Activated B cell treated with CpG ODN at 0.5 μM for 24 hours (primary cell): ENCODE measurements at regions not wholly inside any gene's neighbourhood (a gene's known extent, or its start where the extent isn't known, plus 50 kb on each side); places are given as distances from the start of the nearest gene placed in this dataset.

Experiments
- ATAC-seq: fragments of 200-7000 bp; cut with Tn5 transposase; one replicate; pipeline ENCODE4 v1.10.0; 2021; ENCODE audit warnings: low read depth, mild to moderate bottlenecking, moderate library complexity
- CTCF ChIA-PET: fragments of 350-600 bp; sonication (Branson Sonifier 250); formaldehyde crosslinking; loops from one replicate; lab custom pipeline; 2021; ENCODE audit warnings: antibody characterized with exemption; lab: Charles Lee
- POLR2A ChIA-PET: fragments of 350-600 bp; sonication (Branson Sonifier 250); formaldehyde crosslinking; loops from one replicate; lab custom pipeline; 2021; ENCODE audit warnings: antibody characterized with exemption; lab: Charles Lee
- DNase-seq: peaks from one replicate; pipeline ENCODE4 v3.0.0; 2022
- H3K27ac Mint-ChIP-seq: one replicate; pipeline ENCODE4 v1.8.0; 2020; ENCODE audit warnings: mixed read lengths
- H3K27me3 Mint-ChIP-seq: one replicate; pipeline ENCODE4 v1.8.0; 2021; ENCODE audit warnings: mixed read lengths
- H3K36me3 Mint-ChIP-seq: one replicate; pipeline ENCODE4 v1.8.0; 2021; ENCODE audit warnings: low read depth, mixed read lengths
- H3K4me1 Mint-ChIP-seq: one replicate; pipeline ENCODE4 v1.8.0; 2021; ENCODE audit warnings: mixed read lengths
- H3K4me3 Mint-ChIP-seq: one replicate; pipeline ENCODE4 v1.8.0; 2020; ENCODE audit warnings: mild to moderate bottlenecking, mixed read lengths
- H3K9me3 Mint-ChIP-seq: one replicate; pipeline ENCODE4 v1.8.0; 2020; ENCODE audit warnings: mixed read lengths
- intact Hi-C: fragments of 100-400 bp; cut with micrococcal nuclease; formaldehyde crosslinking; loops from one replicate; pipeline ENCODE4 v1.15.1; 2024
- TF ChIP-seq, protein P1 (sequence below): fragments of 200-600 bp; IDR thresholded peaks from one replicate; pipeline ENCODE4 v1.8.0; 2022; ENCODE audit warnings: antibody characterized with exemption, mild to moderate bottlenecking

DNA sequence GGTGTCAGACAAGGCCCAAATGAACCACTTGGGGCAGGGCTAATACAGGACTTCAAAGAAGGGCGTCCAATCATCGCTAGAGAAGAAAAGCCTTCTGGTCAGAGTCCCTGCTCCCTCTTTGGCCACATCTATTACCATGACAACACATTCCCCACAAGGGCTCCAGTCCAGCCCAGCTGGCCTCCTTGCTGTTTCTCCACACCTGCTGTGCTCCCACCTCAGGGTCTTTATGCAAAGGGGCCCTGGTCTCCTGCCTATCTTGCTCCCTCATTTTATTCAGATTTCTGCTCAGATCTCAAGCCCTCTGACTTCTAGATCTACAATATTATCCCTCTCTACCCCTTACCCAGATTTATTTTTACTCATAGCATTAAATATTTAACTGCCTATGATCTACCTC, 58.0 kb upstream of the KIRREL3 start:
- POLR2A ChIA-PET = no interaction called here
- no peak overlapping the region for H3K4me3 Mint-ChIP-seq
- CTCF ChIA-PET = no interaction called here
- H3K4me1 Mint-ChIP-seq = no peaks in the 10 kb centered on the region
- TF ChIP-seq, protein P1, sequence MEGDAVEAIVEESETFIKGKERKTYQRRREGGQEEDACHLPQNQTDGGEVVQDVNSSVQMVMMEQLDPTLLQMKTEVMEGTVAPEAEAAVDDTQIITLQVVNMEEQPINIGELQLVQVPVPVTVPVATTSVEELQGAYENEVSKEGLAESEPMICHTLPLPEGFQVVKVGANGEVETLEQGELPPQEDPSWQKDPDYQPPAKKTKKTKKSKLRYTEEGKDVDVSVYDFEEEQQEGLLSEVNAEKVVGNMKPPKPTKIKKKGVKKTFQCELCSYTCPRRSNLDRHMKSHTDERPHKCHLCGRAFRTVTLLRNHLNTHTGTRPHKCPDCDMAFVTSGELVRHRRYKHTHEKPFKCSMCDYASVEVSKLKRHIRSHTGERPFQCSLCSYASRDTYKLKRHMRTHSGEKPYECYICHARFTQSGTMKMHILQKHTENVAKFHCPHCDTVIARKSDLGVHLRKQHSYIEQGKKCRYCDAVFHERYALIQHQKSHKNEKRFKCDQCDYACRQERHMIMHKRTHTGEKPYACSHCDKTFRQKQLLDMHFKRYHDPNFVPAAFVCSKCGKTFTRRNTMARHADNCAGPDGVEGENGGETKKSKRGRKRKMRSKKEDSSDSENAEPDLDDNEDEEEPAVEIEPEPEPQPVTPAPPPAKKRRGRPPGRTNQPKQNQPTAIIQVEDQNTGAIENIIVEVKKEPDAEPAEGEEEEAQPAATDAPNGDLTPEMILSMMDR = no peak
- no peak for DNase-seq
- no peaks in the 10 kb centered on the region for H3K36me3 Mint-ChIP-seq
- no peak overlapping the region for H3K27ac Mint-ChIP-seq
- intact Hi-C loops = no loop called here
- H3K27me3 Mint-ChIP-seq = no peaks in the 10 kb centered on the region
- H3K9me3 Mint-ChIP-seq = no peaks in the 10 kb centered on the region
- ATAC-seq = no peak

DNA sequence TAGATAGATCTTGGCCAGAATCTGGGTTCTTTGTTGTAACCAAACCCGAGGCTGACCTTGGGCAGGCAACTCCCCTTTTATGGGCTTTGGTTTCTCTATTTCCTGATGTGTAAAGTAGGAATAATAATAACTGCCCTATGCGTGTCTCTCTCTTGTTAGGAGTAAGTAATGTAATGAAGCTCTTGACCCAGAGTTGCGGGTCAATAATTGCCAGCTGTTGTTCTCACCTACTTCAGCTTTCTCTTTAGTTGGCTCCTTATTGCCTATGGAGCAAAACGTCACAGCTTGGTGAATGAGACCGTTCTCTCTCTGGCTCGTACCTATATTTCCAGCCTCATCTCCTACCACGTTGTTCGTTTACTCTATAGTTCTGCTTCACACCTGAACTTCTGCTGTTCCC, 56.6 kb upstream of the KIRREL3 start:
- no peak overlapping the region for H3K4me3 Mint-ChIP-seq
- POLR2A ChIA-PET = no interaction called here
- no peaks in the 10 kb centered on the region for H3K4me1 Mint-ChIP-seq
- intact Hi-C loops = no loop called here
- no peak for DNase-seq
- ATAC-seq = no peak
- H3K27me3 Mint-ChIP-seq = no peaks in the 10 kb centered on the region
- CTCF ChIA-PET = no interaction called here
- no peak overlapping the region for H3K27ac Mint-ChIP-seq
- no peaks in the 10 kb centered on the region for H3K9me3 Mint-ChIP-seq
- TF ChIP-seq, protein P1 = no peak
- no peaks in the 10 kb centered on the region for H3K36me3 Mint-ChIP-seq

DNA sequence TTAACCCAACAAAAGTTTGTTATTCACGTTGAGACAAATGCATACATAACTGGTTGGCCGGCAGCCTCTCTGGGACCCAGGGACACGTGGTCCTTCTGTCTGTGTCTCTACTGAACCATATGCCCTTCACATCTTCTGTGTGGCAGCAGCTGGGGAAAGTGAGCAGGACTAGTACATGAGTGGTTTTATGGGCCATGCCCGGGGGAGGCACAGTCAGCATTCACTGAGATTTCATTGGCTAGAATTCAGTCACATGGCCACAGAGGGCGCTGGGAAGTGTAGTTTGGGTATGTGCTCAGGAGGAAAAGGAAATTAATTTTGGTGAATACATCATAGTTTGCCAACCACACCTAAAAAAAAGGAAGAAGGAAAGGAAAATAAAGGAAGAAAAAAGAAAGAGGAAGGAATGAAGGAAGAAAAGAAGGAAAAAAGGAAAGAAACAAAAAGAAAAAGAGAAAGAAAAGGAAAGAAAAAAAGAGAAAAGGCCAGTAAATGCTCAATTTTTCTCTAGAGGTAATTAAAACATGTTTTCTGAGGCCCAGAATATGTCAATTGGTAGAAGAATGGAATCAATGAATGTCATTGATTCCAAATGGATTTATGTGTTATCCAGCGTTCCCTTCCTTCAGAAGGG, 55.9 kb upstream of the KIRREL3 start:
- no peaks in the 10 kb centered on the region for H3K27me3 Mint-ChIP-seq
- H3K27ac Mint-ChIP-seq = no peak overlapping the region
- no peaks in the 10 kb centered on the region for H3K36me3 Mint-ChIP-seq
- no peak for ATAC-seq
- no peak overlapping the region for H3K4me3 Mint-ChIP-seq
- intact Hi-C loops = no loop called here
- no peaks in the 10 kb centered on the region for H3K9me3 Mint-ChIP-seq
- POLR2A ChIA-PET = no interaction called here
- TF ChIP-seq, protein P1 = no peak
- CTCF ChIA-PET = no interaction called here
- DNase-seq = no peak
- no peaks in the 10 kb centered on the region for H3K4me1 Mint-ChIP-seq

DNA sequence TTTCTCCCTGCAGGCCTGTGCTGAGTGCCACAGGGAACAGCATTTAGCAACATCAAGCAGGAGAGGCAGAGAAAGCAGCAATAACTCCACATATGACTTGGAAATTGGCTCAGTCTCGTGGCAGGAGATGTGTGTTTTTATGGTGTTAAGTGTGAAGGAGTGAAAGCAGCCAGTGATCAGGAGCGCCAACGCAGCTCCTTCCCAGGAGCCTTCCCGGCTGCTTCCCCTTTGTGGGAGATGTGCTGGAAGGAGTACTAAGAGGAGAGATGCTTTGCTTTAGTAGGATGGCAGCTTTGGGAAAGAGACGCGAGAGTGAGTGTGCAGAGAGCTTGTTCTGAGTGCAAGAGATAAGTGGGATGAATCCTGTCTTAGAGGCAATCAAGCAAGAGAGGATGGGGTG, 54.7 kb upstream of the KIRREL3 start:
- CTCF ChIA-PET = no interaction called here
- Mint-ChIP-seq H3K9me3 (no peaks in the 10 kb centered on the region), H3K27ac (no peak overlapping the region), H3K4me1 (no peaks in the 10 kb centered on the region), H3K36me3 (no peaks in the 10 kb centered on the region), H3K27me3 (no peaks in the 10 kb centered on the region), H3K4me3 (no peak overlapping the region)
- no peak for ATAC-seq
- TF ChIP-seq, protein P1 = no peak
- no peak for DNase-seq
- intact Hi-C loops = no loop called here
- POLR2A ChIA-PET = no interaction called here

DNA sequence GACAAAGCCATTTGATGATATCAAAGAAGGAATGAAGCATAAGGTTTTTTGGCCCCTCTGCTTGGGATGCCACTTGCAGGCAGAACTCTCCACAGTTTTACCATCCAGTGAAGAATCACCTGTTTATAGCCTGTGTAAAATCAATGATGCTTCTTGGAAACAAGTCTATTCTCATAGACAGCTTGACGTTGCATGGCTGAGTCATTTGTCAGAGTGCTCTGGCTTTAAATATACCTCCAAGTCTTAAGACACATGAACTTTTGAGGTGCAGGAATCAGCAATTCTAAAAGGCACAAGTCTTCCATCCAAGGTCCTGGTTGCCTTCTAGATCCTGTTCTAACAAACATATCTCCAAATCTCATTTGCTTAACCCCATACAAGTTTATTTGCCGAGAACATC, 53.6 kb upstream of the KIRREL3 start:
- ChIA-PET CTCF (no interaction called here), POLR2A (no interaction called here)
- no peaks in the 10 kb centered on the region for H3K9me3 Mint-ChIP-seq
- no peak for DNase-seq
- H3K4me1 Mint-ChIP-seq = no peaks in the 10 kb centered on the region
- H3K27ac Mint-ChIP-seq = no peak overlapping the region
- H3K27me3 Mint-ChIP-seq = no peaks in the 10 kb centered on the region
- H3K4me3 Mint-ChIP-seq = no peak overlapping the region
- H3K36me3 Mint-ChIP-seq = no peaks in the 10 kb centered on the region
- ATAC-seq = no peak
- TF ChIP-seq, protein P1 = no peak
- intact Hi-C loops = no loop called here
